ENCODE measurements at regions not wholly inside any gene's neighbourhood (a gene's known extent, or its start where the extent isn't known, plus 50 kb on each side); places are given as distances from the start of the nearest gene placed in this dataset.

- Histone ChIP-seq H3K9me3 (ENCODE audit: control extremely low read depth in 1 of 3, control insufficient read depth in 2 of 3, insufficient read depth in 1 of 3, low read length in 2 of 3) (peaks cover 0 to 5% (median 0%) of the 10 kb centered on the region in 3 donors), H3K27me3 (replicated peaks in 1 of 4; ENCODE audit: control extremely low read depth in 1 of 4, control insufficient read depth in 3 of 4, insufficient read depth in 4 of 4, low read length in 3 of 4) (no peaks in the 10 kb centered on the region), H2AFZ (ENCODE audit: insufficient read depth, low read depth, low read length, poor library complexity, severe bottlenecking) (no peak overlapping the region), H4K20me1 (ENCODE audit: control insufficient read depth, insufficient read depth, low read length, poor library complexity, severe bottlenecking) (no peaks in the 10 kb centered on the region), H3K4me1 (ENCODE audit: control insufficient read depth in 2 of 2, insufficient read depth in 2 of 2, low read length in 2 of 2) (no peaks in the 10 kb centered on the region), H3K27ac (ENCODE audit: low read length in 2 of 2) (no peak overlapping the region), H3K36me3 (replicated peaks in 1 of 2; ENCODE audit: control extremely low read depth in 1 of 2, control insufficient read depth in 1 of 2, extremely low read depth in 1 of 2, insufficient read depth in 2 of 2, low read length in 1 of 2) (no peaks in the 10 kb centered on the region), H3K4me2 (replicated peaks; ENCODE audit: low read depth, low read length, poor library complexity, severe bottlenecking) (no peak overlapping the region), H3K4me3 (ENCODE audit: control extremely low read depth in 1 of 5, extremely low read depth in 1 of 5, insufficient read depth in 1 of 5, low read depth in 2 of 5, low read length in 4 of 5) (no peak overlapping the region), H3K9ac (ENCODE audit: low read length) (no peak overlapping the region), H3K79me2 (ENCODE audit: control insufficient read depth, insufficient read depth, low read length) (no peaks in the 10 kb centered on the region)
- TF ChIP-seq CTCF (IDR thresholded peaks at IDR 0.05) (no peak), EZH2 (IDR thresholded peaks at IDR 0.05; ENCODE audit: borderline replicate concordance, insufficient read depth, low read depth, low read length, poor library complexity, severe bottlenecking) (no peak)
- H3K27ac Mint-ChIP-seq = no peak overlapping the region
- peaks cover 14% of the 10 kb centered on the region for H3K27me3 Mint-ChIP-seq
- no peaks in the 10 kb centered on the region for H3K9me3 Mint-ChIP-seq (ENCODE audit: insufficient read depth)
- 79% methylated on average over 5 of the region's 10 CpGs for WGBS (ENCODE audit: insufficient coverage)
- no peaks in the 10 kb centered on the region for H3K4me1 Mint-ChIP-seq
- no peak for DNase-seq
- CTCF ChIA-PET = no interaction called here
- no peak for ATAC-seq (ENCODE audit: low read depth)
- no peak overlapping the region for H3K4me3 Mint-ChIP-seq
- intact Hi-C loops (cut with micrococcal nuclease) = no loop called here
- POLR2A ChIA-PET = no interaction called here
Measured at GRCh38 chr12:124096869-124097434, 123.9 kb downstream of the ZNF664 start.

GRCh38 chr12:124097701-124098100 lies 124.7 kb downstream of the ZNF664 start:
- intact Hi-C loops (cut with micrococcal nuclease) = no loop called here
- H3K4me3 ChIP-seq (ENCODE audit: control extremely low read depth in 1 of 5, extremely low read depth in 1 of 5, insufficient read depth in 1 of 5, low read depth in 2 of 5, low read length in 4 of 5) = no peak overlapping the region
- H3K4me2 ChIP-seq (replicated peaks; ENCODE audit: low read depth, low read length, poor library complexity, severe bottlenecking) = no peak overlapping the region
- H3K9me3 ChIP-seq (ENCODE audit: control extremely low read depth in 1 of 3, control insufficient read depth in 2 of 3, insufficient read depth in 1 of 3, low read length in 2 of 3) = peaks cover 0 to 2% (median 0%) of the 10 kb centered on the region in 3 donors
- H4K20me1 ChIP-seq (ENCODE audit: control insufficient read depth, insufficient read depth, low read length, poor library complexity, severe bottlenecking) = no peaks in the 10 kb centered on the region
- Mint-ChIP-seq H3K9me3 (ENCODE audit: insufficient read depth) (no peaks in the 10 kb centered on the region), H3K4me3 (no peak overlapping the region), H3K27ac (no peak overlapping the region), H3K4me1 (no peaks in the 10 kb centered on the region), H3K27me3 (peaks cover 14% of the 10 kb centered on the region)
- H3K36me3 ChIP-seq (replicated peaks in 1 of 2; ENCODE audit: control extremely low read depth in 1 of 2, control insufficient read depth in 1 of 2, extremely low read depth in 1 of 2, insufficient read depth in 2 of 2, low read length in 1 of 2) = no peaks in the 10 kb centered on the region
- TF ChIP-seq EZH2 (IDR thresholded peaks at IDR 0.05; ENCODE audit: borderline replicate concordance, insufficient read depth, low read depth, low read length, poor library complexity, severe bottlenecking) (no peak), CTCF (IDR thresholded peaks at IDR 0.05) (no peak)
- H3K27ac ChIP-seq (ENCODE audit: low read length in 2 of 2) = no peak overlapping the region
- H3K4me1 ChIP-seq (ENCODE audit: control insufficient read depth in 2 of 2, insufficient read depth in 2 of 2, low read length in 2 of 2) = no peaks in the 10 kb centered on the region
- CTCF ChIA-PET = no interaction called here
- ATAC-seq (ENCODE audit: low read depth) = no peak
- WGBS (ENCODE audit: insufficient coverage) = 71% methylated on average over 4 of the region's 7 CpGs
- H3K9ac ChIP-seq (ENCODE audit: low read length) = no peak overlapping the region
- no peaks in the 10 kb centered on the region for H3K79me2 ChIP-seq (ENCODE audit: control insufficient read depth, insufficient read depth, low read length)
- POLR2A ChIA-PET = no interaction called here
- H3K27me3 ChIP-seq (replicated peaks in 1 of 4; ENCODE audit: control extremely low read depth in 1 of 4, control insufficient read depth in 3 of 4, insufficient read depth in 4 of 4, low read length in 3 of 4) = no peaks in the 10 kb centered on the region
- DNase-seq = no peak
- H2AFZ ChIP-seq (ENCODE audit: insufficient read depth, low read depth, low read length, poor library complexity, severe bottlenecking) = no peak overlapping the region

All from B cell (primary cell).